HCT116 (cell line): ENCODE measurements at regions not wholly inside any gene's neighbourhood (a gene's known extent, or its start where the extent isn't known, plus 50 kb on each side); places are given as distances from the start of the nearest gene placed in this dataset.
"Not testable (repeated sequence)": the region's sequence is repeated elsewhere in the genome, so short reads cannot be mapped to it uniquely, and the experiment has no call there.

Experiments
- ATAC-seq: fragments of 200-7000 bp; cut with Tn5 transposase; 2 replicates; pipeline ENCODE4 v1.9.1; 2020; ENCODE audit warnings: mild to moderate bottlenecking, moderate library complexity
- BruUV-seq: library from RNA; stranded (reverse); fragments of 400-500 nt; replicated peaks from 2 replicates; lab custom pipeline; 2021; lab: Mats Ljungman, UMichigan
- CTCF ChIA-PET: fragments of 300-600 bp; sonication (Branson Sonifier 250); formaldehyde crosslinking; loops from one replicate; lab custom pipeline; 2021; ENCODE audit warnings: antibody characterized with exemption; lab: Charles Lee
- POLR2A ChIA-PET: fragments of 300-600, 350-600 bp; sonication (Branson Sonifier 250); formaldehyde crosslinking; loops from one replicate; lab custom pipeline; 2021; ENCODE audit warnings: antibody characterized with exemption; lab: Charles Lee
- RAD21 ChIA-PET, 2 experiments: fragments of 300-600 bp; sonication (Branson Sonifier 250); formaldehyde crosslinking; loops; one replicate each; lab custom pipeline; 2023; ENCODE audit warnings: low total read pairs in 2 of 2; ENCODE audit not compliant: uncharacterized antibody in 2 of 2, unreplicated experiment in 2 of 2, low non-redundant PET in 1 of 2; lab: Charles Lee
- DNase-seq: peaks from one replicate; pipeline ENCODE4 v3.0.0-alpha.2; 2010; ENCODE audit warnings: low read depth, low spot score
- H2AFZ ChIP-seq: fragments of 200-600 bp; shearing (Covaris generic), sonication (generic); 2 replicates; pipeline ENCODE4 v1.6.1; 2017; ENCODE audit warnings: low read depth, mixed run types, mixed read lengths, antibody characterized with exemption, low read length; ENCODE audit not compliant: poor library complexity, severe bottlenecking
- H3K27ac ChIP-seq: 2 replicates; pipeline ENCODE4 v1.5.1; 2012; ENCODE audit warnings: low read depth, low read length
- H3K27me3 ChIP-seq: fragments of 200-600 bp; sonication (generic); 2 replicates; pipeline ENCODE4 v1.6.1; 2016; ENCODE audit warnings: mixed run types, low read length, mixed read lengths; ENCODE audit not compliant: insufficient read depth
- H3K36me3 ChIP-seq, 2 experiments: fragments of 200-500 bp in 1 of 2; fragments of 200-600 bp in 1 of 2; sonication (Bioruptor generic) in 1 of 2; sonication (generic) in 1 of 2; 2 replicates each; pipeline versions ENCODE4 v1.5.1 to v1.6.1; 2014 to 2016; ENCODE audit warnings: low read length in 2 of 2, inconsistent platforms in 1 of 2, mixed read lengths in 1 of 2, mixed run types in 1 of 2; ENCODE audit not compliant: insufficient read depth in 2 of 2, control insufficient read depth in 1 of 2
- H3K4me1 ChIP-seq, 2 experiments: fragments of 200-600 bp in 1 of 2; sonication (generic) in 1 of 2; 2 replicates each; pipeline versions ENCODE4 v1.5.1 to v1.6.1; 2012 to 2017; ENCODE audit warnings: low read length in 2 of 2, inconsistent platforms in 1 of 2, mild to moderate bottlenecking in 1 of 2, mixed read lengths in 1 of 2, mixed run types in 1 of 2, moderate library complexity in 1 of 2; ENCODE audit not compliant: insufficient read depth in 2 of 2, control insufficient read depth in 1 of 2
- H3K4me2 ChIP-seq: fragments of 200-600 bp; sonication (generic); 2 replicates; pipeline ENCODE4 v1.6.1; 2017; ENCODE audit warnings: mixed run types, low read length, mixed read lengths
- H3K4me3 ChIP-seq, 2 experiments: fragments of 200-600 bp in 1 of 2; sonication (generic) in 1 of 2; replicated peaks in 1 of 2; 2 replicates each; pipeline ENCODE4 v1.5.1; 2011 to 2016; ENCODE audit warnings: low read length in 2 of 2, control low read depth in 1 of 2, low read depth in 1 of 2, mild to moderate bottlenecking in 1 of 2, mixed read lengths in 1 of 2, mixed run types in 1 of 2
- H3K79me2 ChIP-seq: fragments of 200-600 bp; sonication (generic); 2 replicates; pipeline ENCODE4 v1.6.1; 2017; ENCODE audit warnings: mild to moderate bottlenecking, mixed run types, low read length, moderate library complexity, mixed read lengths; ENCODE audit not compliant: insufficient read depth
- H3K9ac ChIP-seq: fragments of 200-600 bp; sonication (generic); 2 replicates; pipeline ENCODE4 v1.6.1; 2016; ENCODE audit warnings: low read length, mixed read lengths
- H3K9me2 ChIP-seq: fragments of 200-600 bp; sonication (generic), shearing (Covaris generic); 2 replicates; pipeline ENCODE4 v1.6.1; 2017; ENCODE audit warnings: mixed run types, mild to moderate bottlenecking, moderate library complexity; ENCODE audit not compliant: insufficient read depth
- H3K9me3 ChIP-seq, 2 experiments: fragments of 200-500 bp in 1 of 2; fragments of 200-600 bp in 1 of 2; sonication (Bioruptor generic) in 1 of 2; sonication (generic) in 1 of 2; 2 replicates each; pipeline ENCODE4 v1.6.1; 2014 to 2017; ENCODE audit warnings: low read length in 2 of 2, mixed read lengths in 2 of 2, inconsistent platforms in 1 of 2, low read depth in 1 of 2, mild to moderate bottlenecking in 1 of 2, mixed run types in 1 of 2, moderate library complexity in 1 of 2; ENCODE audit not compliant: control insufficient read depth in 1 of 2, insufficient read depth in 1 of 2
- H4K20me1 ChIP-seq: fragments of 200-600 bp; sonication (generic), shearing (Covaris generic); 2 replicates; pipeline ENCODE4 v1.6.1; 2017; ENCODE audit warnings: mixed run types, mild to moderate bottlenecking, moderate library complexity; ENCODE audit not compliant: insufficient read depth
- CEBPB ChIP-seq: IDR thresholded peaks from 2 replicates; pipeline ENCODE4 v1.6.1; 2012; ENCODE audit warnings: low read depth
- CTCF ChIP-seq, 3 experiments: fragments of 200-600 bp in 1 of 3; sonication (generic) in 1 of 3; IDR thresholded peaks in 2 of 3; conservative IDR thresholded peaks in 1 of 3; 2 replicates each; pipeline ENCODE4 v1.5.1; 2012 to 2017; ENCODE audit warnings: low read depth in 2 of 3, low read length in 2 of 3, antibody characterized with exemption in 1 of 3, borderline replicate concordance in 1 of 3, control low read depth in 1 of 3, mild to moderate bottlenecking in 1 of 3, mixed read lengths in 1 of 3, mixed run types in 1 of 3, moderate library complexity in 1 of 3; ENCODE audit not compliant: insufficient read depth in 1 of 3
- EZH2 ChIP-seq: fragments of 200-600 bp; sonication (generic); IDR thresholded peaks from 2 replicates; pipeline ENCODE4 v1.6.1; 2017; ENCODE audit warnings: antibody characterized with exemption, mixed run types
- FOSL1 ChIP-seq: IDR thresholded peaks from 2 replicates; pipeline ENCODE4 v1.6.1; 2012; ENCODE audit warnings: low read depth
- REST ChIP-seq: IDR thresholded peaks from 2 replicates; pipeline ENCODE4 v1.6.1; 2012; ENCODE audit warnings: low read depth
- SRF ChIP-seq: IDR thresholded peaks from 2 replicates; pipeline ENCODE4 v1.6.1; 2012; ENCODE audit warnings: low read depth
- intact Hi-C: fragments of 100-400 bp; cut with micrococcal nuclease; formaldehyde crosslinking; loops from 2 replicates; pipeline ENCODE4 v1.10.0; 2022

- TF ChIP-seq CTCF (IDR thresholded peaks at IDR 0.05 in 2 of 3, conservative IDR thresholded peaks at IDR 0.05 in 1 of 3; ENCODE audit: borderline replicate concordance in 1 of 3, insufficient read depth in 1 of 3, low read depth in 2 of 3, low read length in 2 of 3) (no peak), REST (no peak), CEBPB (no peak), FOSL1 (no peak), SRF (no peak), EZH2 (no peak)
- TF ChIP-seq, all 23 proteins: peak for 0
Observed at GRCh38 chr18:56421647-56422046, 216.7 kb downstream of the TXNL1 start (continued).

GRCh38 chr18:56420868-56421267 is 217.5 kb downstream of the TXNL1 start:
- H2AFZ ChIP-seq, H3K27me3 ChIP-seq, H3K4me2 ChIP-seq, H3K9ac ChIP-seq, intact Hi-C loops, H3K9me3 ChIP-seq, H3K36me3 ChIP-seq, H4K20me1 ChIP-seq, H3K9me2 ChIP-seq, H3K4me3 ChIP-seq, H3K4me1 ChIP-seq, DNase-seq, H3K79me2 ChIP-seq, POLR2A ChIA-PET, CTCF ChIA-PET, BruUV-seq, ATAC-seq, H3K27ac ChIP-seq, RAD21 ChIA-PET: not testable (repeated sequence)
